ENCODE measurements at regions not wholly inside any gene's neighbourhood (a gene's known extent, or its start where the extent isn't known, plus 50 kb on each side); places are given as distances from the start of the nearest gene placed in this dataset.

DNA sequence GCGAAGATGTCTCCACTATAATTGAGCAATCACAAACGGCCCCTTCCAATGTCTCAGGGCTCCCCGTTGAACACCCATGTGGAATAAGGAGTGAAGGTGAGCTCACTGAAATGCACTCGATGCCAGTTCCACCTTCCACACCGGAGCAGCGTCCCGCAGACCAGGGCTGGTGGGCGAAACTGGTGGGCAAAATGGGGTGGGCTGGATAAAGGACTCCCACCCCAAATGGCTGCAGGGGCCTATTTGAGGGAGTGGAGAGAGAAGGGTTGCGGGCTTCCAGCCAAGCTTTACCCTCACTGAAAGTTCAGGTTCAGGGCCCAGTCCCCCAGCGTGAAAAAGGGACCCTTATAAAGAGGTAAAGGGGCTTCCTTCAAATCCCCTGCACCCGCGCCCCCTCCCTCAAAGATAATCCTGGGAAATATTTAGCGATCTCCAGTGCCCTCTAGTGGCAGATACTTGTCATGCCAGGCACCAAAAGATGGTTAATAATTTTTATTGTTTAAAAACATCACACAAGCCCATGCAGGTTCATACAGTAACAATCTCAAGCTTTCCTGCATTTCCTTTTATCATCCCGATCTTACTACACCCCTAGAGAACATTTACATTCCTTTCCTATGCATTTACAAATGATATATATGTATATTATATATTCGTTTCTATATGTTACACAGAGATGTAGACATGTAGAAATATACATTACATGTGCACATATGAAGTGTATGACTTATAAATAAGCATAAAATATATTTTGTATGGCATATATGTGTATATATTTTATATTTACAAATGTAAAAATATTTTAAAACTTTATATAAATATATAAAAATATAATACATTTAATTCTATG, 58.2 kb upstream of the NKX2-2 start:
- Histone ChIP-seq H3K4me2 (ENCODE audit: low read length) (no peak overlapping the region), H3K9me3 (ENCODE audit: low read length) (no peaks in the 10 kb centered on the region), H3K4me3 (ENCODE audit: low read length) (no peak overlapping the region), H3K9me2 (ENCODE audit: insufficient read depth, low read length) (no peaks in the 10 kb centered on the region), H2AFZ (ENCODE audit: low read depth, low read length) (no peak overlapping the region), H3K27ac (ENCODE audit: low read length) (no peak overlapping the region), H3F3A (ENCODE audit: insufficient read depth, low read length, poor library complexity, severe bottlenecking) (no peaks in the 10 kb centered on the region), H3K36me3 (ENCODE audit: insufficient read depth, low read length) (no peaks in the 10 kb centered on the region), H3K9ac (ENCODE audit: low read length) (no peak overlapping the region), H4K20me1 (ENCODE audit: insufficient read depth) (no peaks in the 10 kb centered on the region), H3K27me3 (ENCODE audit: insufficient read depth, low read depth, low read length) (peaks cover 8% of the 10 kb centered on the region), H3K79me2 (replicated peaks; ENCODE audit: insufficient read depth, low read length) (no peaks in the 10 kb centered on the region)
- TF ChIP-seq RAD21 (conservative IDR thresholded peaks at IDR 0.05), result peak; percentile 77
- TF ChIP-seq EP300 (conservative IDR thresholded peaks at IDR 0.05; ENCODE audit: poor library complexity, severe bottlenecking), result no peak
- peak; percentile 68 for TF ChIP-seq SMC3 (conservative IDR thresholded peaks at IDR 0.05; ENCODE audit: poor library complexity)
- TF ChIP-seq, protein P1, sequence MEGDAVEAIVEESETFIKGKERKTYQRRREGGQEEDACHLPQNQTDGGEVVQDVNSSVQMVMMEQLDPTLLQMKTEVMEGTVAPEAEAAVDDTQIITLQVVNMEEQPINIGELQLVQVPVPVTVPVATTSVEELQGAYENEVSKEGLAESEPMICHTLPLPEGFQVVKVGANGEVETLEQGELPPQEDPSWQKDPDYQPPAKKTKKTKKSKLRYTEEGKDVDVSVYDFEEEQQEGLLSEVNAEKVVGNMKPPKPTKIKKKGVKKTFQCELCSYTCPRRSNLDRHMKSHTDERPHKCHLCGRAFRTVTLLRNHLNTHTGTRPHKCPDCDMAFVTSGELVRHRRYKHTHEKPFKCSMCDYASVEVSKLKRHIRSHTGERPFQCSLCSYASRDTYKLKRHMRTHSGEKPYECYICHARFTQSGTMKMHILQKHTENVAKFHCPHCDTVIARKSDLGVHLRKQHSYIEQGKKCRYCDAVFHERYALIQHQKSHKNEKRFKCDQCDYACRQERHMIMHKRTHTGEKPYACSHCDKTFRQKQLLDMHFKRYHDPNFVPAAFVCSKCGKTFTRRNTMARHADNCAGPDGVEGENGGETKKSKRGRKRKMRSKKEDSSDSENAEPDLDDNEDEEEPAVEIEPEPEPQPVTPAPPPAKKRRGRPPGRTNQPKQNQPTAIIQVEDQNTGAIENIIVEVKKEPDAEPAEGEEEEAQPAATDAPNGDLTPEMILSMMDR (IDR thresholded peaks at IDR 0.05; ENCODE audit: poor library complexity, severe bottlenecking), result peak; percentile 83
- TF ChIP-seq REST (IDR thresholded peaks at IDR 0.05; ENCODE audit: borderline replicate concordance), result no peak

DNA sequence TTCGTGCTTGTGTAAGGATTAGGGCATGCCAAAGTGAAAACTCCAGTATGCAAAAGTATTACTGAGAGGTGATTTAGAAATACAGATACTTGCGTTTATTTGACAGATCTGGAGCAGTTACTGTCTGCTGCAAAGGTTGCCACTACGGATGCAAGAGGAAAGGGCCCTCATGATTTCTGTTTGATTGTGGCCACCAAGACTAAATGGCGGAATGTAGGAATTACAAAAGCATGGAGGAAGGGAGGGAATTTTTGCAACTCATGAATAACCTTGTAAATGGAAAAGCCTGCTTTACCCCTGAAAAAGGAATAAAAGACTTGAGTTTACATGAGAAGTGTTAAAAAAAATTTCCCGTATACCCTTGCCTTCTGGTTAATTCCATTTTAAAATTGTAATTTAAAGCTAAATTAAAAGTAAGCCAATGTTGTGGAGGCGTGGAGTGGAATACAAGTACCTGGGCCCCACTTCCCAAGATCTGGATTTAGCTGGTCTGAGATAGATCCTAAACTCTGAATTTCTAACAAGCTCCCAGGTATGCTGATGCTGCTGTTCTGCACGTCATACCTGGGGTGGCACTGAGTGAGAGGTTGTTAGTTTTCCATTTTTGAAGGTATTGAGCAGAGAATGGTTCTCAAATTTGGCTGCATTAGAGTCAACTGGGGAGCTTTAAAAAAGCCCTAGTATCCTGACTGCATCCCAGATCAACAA, 56.6 kb upstream of the NKX2-2 start:
- H3K9me2 ChIP-seq (ENCODE audit: insufficient read depth, low read length), result no peaks in the 10 kb centered on the region

More for the DNA sequence above, 56.6 kb upstream of the NKX2-2 start:
- TF ChIP-seq POLR2AphosphoS5 (IDR thresholded peaks at IDR 0.05) (no peak), EP300 (conservative IDR thresholded peaks at IDR 0.05; ENCODE audit: poor library complexity, severe bottlenecking) (no peak), RAD21 (conservative IDR thresholded peaks at IDR 0.05) (no peak), TAF1 (IDR thresholded peaks at IDR 0.05; ENCODE audit: low read depth) (no peak), REST (IDR thresholded peaks at IDR 0.05; ENCODE audit: borderline replicate concordance) (no peak), EZH2 (IDR thresholded peaks at IDR 0.05; ENCODE audit: borderline replicate concordance, insufficient read depth, low read length, poor library complexity, severe bottlenecking) (no peak), SMC3 (conservative IDR thresholded peaks at IDR 0.05; ENCODE audit: poor library complexity) (no peak)
- TF ChIP-seq, protein P1 (IDR thresholded peaks at IDR 0.05; ENCODE audit: poor library complexity, severe bottlenecking), result no peak
- peaks cover 8% of the 10 kb centered on the region for H3K27me3 ChIP-seq (ENCODE audit: insufficient read depth, low read depth, low read length)
- H3K9ac ChIP-seq (ENCODE audit: low read length), result no peak overlapping the region
- H3K36me3 ChIP-seq (ENCODE audit: insufficient read depth, low read length), result no peaks in the 10 kb centered on the region
- H4K20me1 ChIP-seq (ENCODE audit: insufficient read depth), result no peaks in the 10 kb centered on the region
- H3F3A ChIP-seq (ENCODE audit: insufficient read depth, low read length, poor library complexity, severe bottlenecking), result no peaks in the 10 kb centered on the region
- H3K4me2 ChIP-seq (ENCODE audit: low read length), result no peak overlapping the region
- H3K9me3 ChIP-seq (ENCODE audit: low read length), result no peaks in the 10 kb centered on the region
- no peaks in the 10 kb centered on the region for H3K79me2 ChIP-seq (replicated peaks; ENCODE audit: insufficient read depth, low read length)
- H3K27ac ChIP-seq (ENCODE audit: low read length), result no peak overlapping the region
- no peak overlapping the region for H2AFZ ChIP-seq (ENCODE audit: low read depth, low read length)
- H3K4me3 ChIP-seq (ENCODE audit: low read length), result no peak overlapping the region

Measured in neural cell (in vitro differentiated cells).